Neural crest cell (in vitro differentiated cells): ENCODE measurements at regions not wholly inside any gene's neighbourhood (a gene's known extent, or its start where the extent isn't known, plus 50 kb on each side); places are given as distances from the start of the nearest gene placed in this dataset.

Source experiments
- DNase-seq: peaks from one replicate; pipeline ENCODE4 v3.0.0; 2021; ENCODE audit warnings: low read depth, mixed read lengths, low spot score
- H3K27ac Mint-ChIP-seq: one replicate; pipeline ENCODE4 v1.8.0; 2021; ENCODE audit warnings: mild to moderate bottlenecking, mixed read lengths; ENCODE audit not compliant: unreplicated experiment
- H3K27me3 Mint-ChIP-seq: 2 replicates; pipeline ENCODE4 v1.8.0; 2021; ENCODE audit warnings: low read depth, mild to moderate bottlenecking, mixed read lengths
- H3K36me3 Mint-ChIP-seq: 2 replicates; pipeline ENCODE4 v1.8.0; 2021; ENCODE audit warnings: low read depth, mild to moderate bottlenecking, mixed read lengths
- H3K4me1 Mint-ChIP-seq: 2 replicates; pipeline ENCODE4 v1.8.0; 2021; ENCODE audit warnings: mixed read lengths
- H3K4me3 Mint-ChIP-seq: one replicate; pipeline ENCODE4 v1.8.0; 2021; ENCODE audit warnings: mild to moderate bottlenecking, mixed read lengths
- H3K9me3 Mint-ChIP-seq: 2 replicates; pipeline ENCODE4 v1.8.0; 2021; ENCODE audit warnings: mixed read lengths
- TF ChIP-seq, protein P1 (sequence below): fragments of 200-600 bp; sonication (generic); conservative IDR thresholded peaks from 2 replicates; pipeline ENCODE4 v1.5.0; 2021; ENCODE audit warnings: antibody characterized with exemption, mild to moderate bottlenecking

DNA sequence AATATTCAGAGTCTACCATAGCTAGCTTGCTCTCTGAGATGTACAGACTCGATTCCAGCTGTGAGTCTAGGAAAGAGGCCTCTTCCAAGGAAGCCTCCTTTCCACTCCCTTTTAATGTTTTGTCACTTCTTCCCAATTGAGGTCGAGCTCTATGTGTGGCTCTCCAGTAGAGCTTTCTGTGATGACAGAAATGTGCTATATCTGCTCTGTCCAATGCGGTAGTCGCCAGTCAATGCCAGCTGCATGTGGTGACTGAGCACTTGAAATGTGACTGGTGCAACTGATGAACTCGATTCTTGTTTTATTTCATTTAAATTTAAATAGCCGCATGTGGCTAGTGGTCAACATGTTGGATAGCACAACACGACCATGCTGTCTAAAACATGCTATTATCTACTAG is 387.0 kb upstream of the NRP1 start:
- Mint-ChIP-seq H3K27me3 (no peaks in the 10 kb centered on the region), H3K36me3 (peaks cover 2% of the 10 kb centered on the region), H3K27ac (no peak overlapping the region), H3K9me3 (peaks cover 5% of the 10 kb centered on the region), H3K4me3 (no peak overlapping the region), H3K4me1 (peaks cover 32% of the 10 kb centered on the region)
- TF ChIP-seq, protein P1, sequence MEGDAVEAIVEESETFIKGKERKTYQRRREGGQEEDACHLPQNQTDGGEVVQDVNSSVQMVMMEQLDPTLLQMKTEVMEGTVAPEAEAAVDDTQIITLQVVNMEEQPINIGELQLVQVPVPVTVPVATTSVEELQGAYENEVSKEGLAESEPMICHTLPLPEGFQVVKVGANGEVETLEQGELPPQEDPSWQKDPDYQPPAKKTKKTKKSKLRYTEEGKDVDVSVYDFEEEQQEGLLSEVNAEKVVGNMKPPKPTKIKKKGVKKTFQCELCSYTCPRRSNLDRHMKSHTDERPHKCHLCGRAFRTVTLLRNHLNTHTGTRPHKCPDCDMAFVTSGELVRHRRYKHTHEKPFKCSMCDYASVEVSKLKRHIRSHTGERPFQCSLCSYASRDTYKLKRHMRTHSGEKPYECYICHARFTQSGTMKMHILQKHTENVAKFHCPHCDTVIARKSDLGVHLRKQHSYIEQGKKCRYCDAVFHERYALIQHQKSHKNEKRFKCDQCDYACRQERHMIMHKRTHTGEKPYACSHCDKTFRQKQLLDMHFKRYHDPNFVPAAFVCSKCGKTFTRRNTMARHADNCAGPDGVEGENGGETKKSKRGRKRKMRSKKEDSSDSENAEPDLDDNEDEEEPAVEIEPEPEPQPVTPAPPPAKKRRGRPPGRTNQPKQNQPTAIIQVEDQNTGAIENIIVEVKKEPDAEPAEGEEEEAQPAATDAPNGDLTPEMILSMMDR = no peak
- DNase-seq = no peak

DNA sequence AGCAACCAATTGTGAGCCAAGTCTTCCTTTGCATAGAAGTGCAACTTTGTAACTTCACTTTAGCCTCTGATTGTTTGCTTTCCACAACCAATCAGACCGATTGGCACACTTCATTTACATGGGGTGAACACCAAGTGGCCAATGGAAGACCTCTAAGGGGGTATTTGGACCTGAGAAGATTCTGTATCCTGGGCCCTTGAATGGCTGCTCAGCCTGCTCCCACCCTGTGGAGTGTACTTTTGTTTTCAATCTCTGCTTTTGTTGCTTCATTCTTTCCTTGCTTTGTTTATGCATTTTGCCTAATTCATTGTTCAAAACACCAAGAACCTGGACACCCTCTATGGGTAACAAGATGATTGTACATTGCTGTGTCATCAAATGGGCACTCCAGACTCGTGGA is 385.7 kb upstream of the NRP1 start:
- no peak overlapping the region for H3K4me3 Mint-ChIP-seq
- peaks cover 35% of the 10 kb centered on the region for H3K4me1 Mint-ChIP-seq
- no peak overlapping the region for H3K27ac Mint-ChIP-seq
- no peaks in the 10 kb centered on the region for H3K36me3 Mint-ChIP-seq
- no peak for DNase-seq
- TF ChIP-seq, protein P1 = no peak
- peaks cover 2% of the 10 kb centered on the region for H3K9me3 Mint-ChIP-seq
- no peaks in the 10 kb centered on the region for H3K27me3 Mint-ChIP-seq

DNA sequence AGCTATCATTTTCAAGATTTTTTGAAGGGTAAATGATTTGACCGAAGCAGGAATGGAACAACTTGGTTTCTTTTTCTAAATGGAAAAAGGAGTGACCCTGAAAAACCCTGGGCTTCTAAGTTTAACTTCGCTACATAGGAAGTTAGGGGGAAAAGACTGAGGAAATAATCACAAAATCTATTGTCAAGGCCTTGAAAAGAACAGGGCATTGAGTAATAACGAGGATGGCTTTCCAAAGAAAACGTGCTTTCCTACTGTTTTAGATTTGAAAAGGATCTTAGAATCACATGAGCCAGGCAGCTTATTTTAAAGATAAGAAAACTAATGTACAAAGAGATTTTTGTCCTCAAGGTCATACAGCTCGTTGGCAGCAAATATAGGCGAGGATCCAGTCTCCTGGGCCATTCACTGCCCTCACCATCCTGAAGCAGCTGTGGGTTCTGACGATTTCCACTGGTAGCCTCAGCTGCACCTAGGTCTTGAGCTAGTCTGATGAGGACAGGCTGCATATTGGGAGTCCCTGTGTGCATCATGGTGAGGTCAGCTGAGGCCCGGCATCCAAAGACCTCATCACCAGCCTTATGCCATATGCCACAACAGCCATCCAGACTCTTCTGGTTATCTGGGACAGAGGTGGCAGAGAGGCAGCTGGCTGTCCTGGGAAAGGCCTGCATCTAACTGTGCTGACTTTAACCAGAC is 384.7 kb upstream of the NRP1 start:
- peaks cover 2% of the 10 kb centered on the region for H3K9me3 Mint-ChIP-seq
- H3K36me3 Mint-ChIP-seq = no peaks in the 10 kb centered on the region
- TF ChIP-seq, protein P1 = no peak
- H3K4me1 Mint-ChIP-seq = peaks cover 28% of the 10 kb centered on the region
- no peak for DNase-seq
- H3K4me3 Mint-ChIP-seq = no peak overlapping the region
- no peak overlapping the region for H3K27ac Mint-ChIP-seq
- no peaks in the 10 kb centered on the region for H3K27me3 Mint-ChIP-seq

DNA sequence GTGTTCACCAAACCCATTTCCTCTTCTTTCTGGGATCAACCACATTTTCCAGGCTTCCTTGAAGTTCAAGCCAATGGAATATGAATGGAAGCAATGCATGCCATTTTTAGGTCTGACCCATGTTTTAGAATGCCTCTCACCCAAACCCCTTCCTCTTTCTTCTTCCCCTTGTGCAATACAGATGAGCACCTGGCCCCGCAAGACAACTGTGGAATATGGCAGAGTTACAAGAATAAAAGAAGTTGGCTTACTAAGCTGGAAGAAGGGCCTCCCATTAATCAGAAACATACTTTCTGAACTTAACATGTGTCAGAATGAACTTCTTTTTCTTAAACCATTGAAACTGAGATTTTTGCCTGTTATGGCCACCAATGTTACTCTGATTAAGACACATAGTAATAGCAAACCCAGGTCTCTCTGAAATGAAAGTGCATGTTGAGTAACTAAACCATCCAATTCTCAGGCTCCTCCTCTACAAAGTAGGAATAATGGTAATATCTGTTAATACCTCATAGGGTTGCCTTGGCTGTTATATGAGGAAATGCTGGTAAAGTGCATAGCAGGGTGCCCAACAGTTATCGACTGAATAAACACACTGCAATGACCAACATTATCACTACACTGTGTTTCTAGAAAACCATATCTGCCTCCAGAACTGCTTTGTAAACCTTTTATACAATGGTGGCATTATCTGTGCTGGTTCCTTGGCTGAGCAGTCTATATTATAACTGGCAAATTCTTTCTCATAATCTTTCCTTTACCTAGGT is 382.2 kb upstream of the NRP1 start:
- TF ChIP-seq, protein P1 = no peak
- H3K36me3 Mint-ChIP-seq = no peaks in the 10 kb centered on the region
- no peaks in the 10 kb centered on the region for H3K27me3 Mint-ChIP-seq
- H3K9me3 Mint-ChIP-seq = no peaks in the 10 kb centered on the region
- H3K27ac Mint-ChIP-seq = no peak overlapping the region
- no peak overlapping the region for H3K4me3 Mint-ChIP-seq
- DNase-seq = no peak
- peaks cover 17% of the 10 kb centered on the region for H3K4me1 Mint-ChIP-seq

DNA sequence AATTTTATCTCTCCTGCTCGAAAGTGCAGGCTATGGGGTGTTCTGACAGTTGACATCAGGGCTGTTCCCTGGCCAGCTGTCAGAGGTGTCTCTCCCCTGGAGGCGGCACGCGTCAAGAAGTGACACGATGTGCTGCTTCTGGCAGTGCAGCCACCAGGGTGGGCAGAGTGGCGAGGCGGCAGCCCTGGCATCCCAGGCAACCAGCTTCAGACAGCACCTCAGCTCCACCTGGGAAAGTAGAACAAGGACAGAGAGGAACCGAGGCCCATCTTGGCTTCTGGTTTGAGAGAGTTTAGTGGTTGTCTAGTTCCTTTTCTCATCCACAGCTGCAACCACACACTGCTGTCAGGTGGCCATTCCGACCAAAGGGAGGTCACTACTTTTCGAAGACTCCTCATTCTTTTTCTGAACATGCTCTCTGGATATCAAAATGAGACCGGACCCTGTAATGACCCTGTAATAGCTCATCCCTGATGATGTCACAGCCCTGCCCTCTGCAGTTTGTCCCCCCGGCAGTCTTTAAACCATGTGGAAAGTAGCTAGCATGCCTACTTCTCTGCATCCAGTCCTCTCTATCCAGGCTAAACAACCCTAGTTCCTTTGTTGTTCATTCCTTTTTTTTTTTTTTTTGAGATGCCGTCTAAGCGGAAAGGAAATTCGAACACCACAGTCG is 381.0 kb upstream of the NRP1 start:
- no peak overlapping the region for H3K4me3 Mint-ChIP-seq
- no peaks in the 10 kb centered on the region for H3K27me3 Mint-ChIP-seq
- TF ChIP-seq, protein P1 = no peak
- H3K9me3 Mint-ChIP-seq = no peaks in the 10 kb centered on the region
- H3K27ac Mint-ChIP-seq = no peak overlapping the region
- peaks cover 14% of the 10 kb centered on the region for H3K4me1 Mint-ChIP-seq
- no peaks in the 10 kb centered on the region for H3K36me3 Mint-ChIP-seq
- DNase-seq = no peak
